Right ventricle myocardium superior (tissue), 1 donor: ENCODE measurements at regions not wholly inside any gene's neighbourhood (a gene's known extent, or its start where the extent isn't known, plus 50 kb on each side); places are given as distances from the start of the nearest gene placed in this dataset.
"Not testable (repeated sequence)": the region's sequence is repeated elsewhere in the genome, so short reads cannot be mapped to it uniquely, and the experiment has no call there.

Experiments
- ATAC-seq: fragments of 200-7000 bp; cut with Tn5 transposase; one replicate; pipeline ENCODE4 v1.9.1; 2020; ENCODE audit warnings: mild to moderate bottlenecking; ENCODE audit not compliant: poor library complexity
- DNase-seq: peaks from one replicate; pipeline ENCODE4 v3.0.0-alpha.2; 2020
- intact Hi-C: fragments of 100-400 bp; cut with DNase I; formaldehyde crosslinking; loops from one replicate; pipeline ENCODE4 v1.11.2; 2022
- donor health status: DM: no; HTN: yes; CAD: no; lungs with severe emphysema.

DNA sequence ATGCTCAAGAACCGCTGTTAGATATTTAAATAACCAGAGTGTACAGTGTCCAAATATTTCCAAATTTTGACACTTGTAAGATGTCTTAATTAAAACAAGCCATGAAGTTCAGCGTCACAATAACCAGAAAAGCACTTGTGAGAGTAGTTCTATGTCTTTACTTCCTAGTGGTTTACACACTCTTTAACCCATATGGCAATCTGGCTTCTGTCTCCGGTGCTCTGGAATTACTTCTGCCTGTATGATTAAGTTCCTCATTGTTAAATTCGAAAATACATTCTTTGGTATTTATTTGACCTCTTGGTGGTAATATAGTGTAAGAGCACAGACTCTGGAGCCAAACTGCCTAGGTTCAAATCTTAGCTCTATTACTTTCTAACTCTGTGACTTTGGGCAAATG is 89.9 kb upstream of the NOTCH2NLA start:
- ATAC-seq, intact Hi-C loops, DNase-seq: not testable (repeated sequence)

DNA sequence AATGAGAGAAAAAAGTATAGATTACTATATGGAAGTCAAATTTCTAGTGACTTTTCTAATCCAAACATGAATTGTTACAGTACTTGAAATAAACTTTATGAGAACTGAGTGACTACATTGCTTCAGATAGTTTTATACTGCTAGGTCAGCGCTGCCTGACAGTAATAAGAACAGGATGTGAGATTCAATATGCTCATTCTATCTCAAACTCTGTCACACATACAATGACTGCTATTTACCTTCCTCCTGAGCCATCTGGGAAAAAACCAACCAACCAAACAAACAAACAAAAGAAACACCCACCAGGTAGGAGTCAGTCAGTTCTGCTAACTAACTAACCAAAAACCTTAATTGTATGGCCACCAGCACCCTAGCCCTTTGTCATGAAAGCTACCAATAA is 89.0 kb upstream of the NOTCH2NLA start:
- ATAC-seq, DNase-seq, intact Hi-C loops: not testable (repeated sequence)

DNA sequence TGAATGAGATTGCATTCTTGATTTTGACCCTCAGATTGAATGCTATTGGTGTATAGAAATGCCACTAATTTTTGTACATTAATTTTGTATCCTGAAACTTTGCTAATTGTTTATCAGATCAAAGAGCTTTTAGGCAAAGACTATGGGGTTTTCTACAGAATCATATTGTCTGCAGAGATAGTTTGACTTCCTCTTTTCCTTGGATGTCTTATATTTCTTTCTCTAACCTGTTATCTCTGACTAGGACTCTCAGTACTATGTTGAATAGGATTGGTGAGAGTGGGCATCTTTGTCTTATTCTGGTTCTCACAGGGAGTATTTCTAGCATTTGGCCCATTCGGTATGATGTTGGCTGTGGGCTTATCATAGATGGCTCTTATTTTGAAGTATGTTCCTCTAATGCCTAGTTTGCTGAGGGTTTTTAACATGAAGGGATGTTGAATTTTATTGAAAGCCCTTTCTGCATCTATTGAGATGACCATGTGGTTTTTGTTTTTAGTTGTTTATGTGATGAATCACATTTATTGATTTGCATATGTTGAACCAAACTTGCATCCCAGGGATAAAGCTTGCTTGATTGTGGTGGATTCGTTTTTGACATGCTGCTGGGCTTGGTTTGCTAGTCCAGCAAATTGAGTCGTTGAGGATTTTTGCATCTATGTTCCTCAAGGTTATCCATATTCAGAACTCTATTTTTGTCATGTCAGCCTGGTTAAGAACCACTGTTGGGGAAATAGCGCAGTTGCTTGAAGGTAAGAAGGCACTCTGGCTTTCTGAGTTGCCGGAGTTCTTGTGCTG is 85.8 kb upstream of the NOTCH2NLA start:
- ATAC-seq, intact Hi-C loops, DNase-seq: not testable (repeated sequence)

DNA sequence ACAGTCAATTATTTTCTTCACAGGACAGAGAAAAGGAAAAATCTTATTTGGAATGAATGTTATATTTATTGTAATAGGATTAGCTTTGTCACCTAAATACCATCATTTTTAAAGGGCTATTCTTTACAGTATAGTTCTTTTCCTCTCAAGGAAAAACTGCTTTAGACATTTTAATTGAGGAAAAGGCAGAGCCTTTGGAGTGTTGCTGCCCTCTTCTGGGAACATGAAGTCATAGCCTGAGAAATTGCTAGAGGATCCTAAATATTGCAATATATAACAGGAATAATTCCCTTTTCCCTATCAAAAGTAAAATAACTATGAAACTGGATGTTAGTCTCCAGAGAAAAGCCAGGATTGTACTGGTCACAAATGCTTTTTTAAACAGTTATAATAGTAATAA is 81.8 kb upstream of the NOTCH2NLA start:
- peak; percentile 39 for ATAC-seq
- intact Hi-C loops, DNase-seq: not testable (repeated sequence)

DNA sequence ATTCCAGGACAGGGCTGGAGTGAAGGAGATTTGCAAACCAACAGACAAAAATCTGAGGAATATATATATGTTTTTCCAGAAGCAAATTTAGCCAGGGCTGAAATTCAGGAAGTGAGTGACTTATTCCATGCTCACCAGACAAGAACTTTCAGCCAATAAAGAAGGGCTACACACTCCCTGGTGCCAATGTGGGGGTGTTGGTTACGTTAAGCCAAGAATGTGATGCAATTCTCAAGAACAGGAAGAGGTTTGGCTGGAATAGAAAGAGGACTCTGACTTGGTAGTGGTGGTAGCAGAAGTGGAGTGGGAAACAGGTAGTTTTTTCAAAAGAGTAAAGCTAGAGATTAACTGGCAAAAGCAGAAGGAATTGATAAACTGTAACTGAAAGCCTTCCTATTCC is 80.6 kb upstream of the NOTCH2NLA start:
- peak; percentile 80 for ATAC-seq
- intact Hi-C loops, DNase-seq: not testable (repeated sequence)

DNA sequence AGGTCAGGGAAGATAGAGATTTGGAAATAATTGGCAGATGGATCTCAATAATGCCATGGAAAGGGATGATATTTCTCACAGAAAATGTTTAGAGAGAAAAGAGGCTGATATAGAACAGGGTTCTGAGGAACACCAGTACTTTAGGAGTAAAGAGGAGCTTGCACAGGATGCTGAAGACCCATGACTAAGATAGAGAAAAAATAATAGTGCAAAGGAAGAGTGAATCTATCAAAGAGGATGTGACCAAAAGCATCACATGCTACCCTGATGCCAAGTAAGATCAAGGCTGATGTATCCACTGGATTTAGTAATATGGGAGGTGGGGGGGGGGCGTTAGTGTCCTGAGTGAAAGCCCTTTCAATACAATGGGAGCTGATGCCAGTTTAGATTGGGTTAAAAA is 80.1 kb upstream of the NOTCH2NLA start:
- DNase-seq, ATAC-seq, intact Hi-C loops: not testable (repeated sequence)

DNA sequence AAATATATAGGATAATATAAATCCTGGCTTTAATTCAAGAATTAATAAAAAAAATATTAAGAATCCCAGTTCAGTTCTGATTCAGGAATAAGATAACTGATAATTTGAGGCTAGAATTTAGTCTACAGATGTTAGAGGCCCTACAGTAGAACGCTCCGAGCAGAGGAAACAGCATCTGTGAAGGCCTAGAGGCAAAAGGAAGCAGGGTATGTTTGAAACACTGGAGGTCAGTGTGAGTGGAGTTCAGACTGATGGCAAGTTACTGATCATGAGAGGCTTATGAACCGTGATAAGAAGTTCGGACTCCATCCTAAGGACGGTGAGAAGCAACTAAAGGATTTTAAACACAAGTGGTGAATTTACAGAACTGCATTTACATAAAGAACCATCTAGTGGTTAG is 79.3 kb upstream of the NOTCH2NLA start:
- peak; percentile 79 for ATAC-seq
- intact Hi-C loops, DNase-seq: not testable (repeated sequence)

DNA sequence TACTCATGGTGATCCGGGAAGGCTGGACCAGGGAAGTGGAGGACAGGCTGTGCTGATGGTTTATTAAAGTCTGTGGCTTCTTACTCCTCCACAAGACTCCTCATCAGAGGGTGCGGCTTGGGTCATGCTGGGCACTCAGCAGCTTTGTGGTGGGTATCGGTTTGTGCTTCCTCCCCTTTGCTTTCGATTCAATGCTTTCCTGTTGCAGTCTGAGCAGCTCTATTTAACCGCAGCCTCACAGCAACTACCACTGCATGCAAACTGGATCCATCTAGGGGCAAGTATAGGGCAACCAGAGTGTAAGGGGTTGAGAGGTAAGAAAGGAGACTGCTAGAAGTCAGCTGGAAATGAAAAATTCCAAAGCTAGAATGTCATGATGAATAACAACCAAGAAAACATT is 78.8 kb upstream of the NOTCH2NLA start:
- intact Hi-C loops: not testable (repeated sequence)

DNA sequence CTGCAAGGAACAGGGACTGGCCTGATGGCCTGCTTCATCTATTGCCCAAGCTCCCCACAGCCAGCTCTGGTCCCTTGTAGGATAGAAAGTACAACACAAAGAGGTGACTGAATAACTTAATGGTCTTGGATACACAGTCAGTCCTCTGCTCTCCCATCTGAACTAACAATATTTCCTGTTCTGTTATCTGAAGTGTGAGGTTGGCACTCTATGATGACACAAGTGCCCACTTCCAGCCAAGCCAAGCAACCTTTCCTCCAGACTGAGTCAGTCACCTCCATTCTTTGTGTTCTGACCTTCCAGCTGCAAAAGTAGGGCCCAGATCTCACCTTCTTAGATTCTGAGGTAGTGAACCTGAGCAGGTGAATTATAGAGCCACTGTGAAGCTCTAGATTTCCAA is 77.8 kb upstream of the NOTCH2NLA start:
- peak; percentile 54 for ATAC-seq
- intact Hi-C loops, DNase-seq: not testable (repeated sequence)

More for the DNA sequence above, 78.8 kb upstream of the NOTCH2NLA start:
- DNase-seq: not testable (repeated sequence)
- peak; percentile 62 for ATAC-seq

DNA sequence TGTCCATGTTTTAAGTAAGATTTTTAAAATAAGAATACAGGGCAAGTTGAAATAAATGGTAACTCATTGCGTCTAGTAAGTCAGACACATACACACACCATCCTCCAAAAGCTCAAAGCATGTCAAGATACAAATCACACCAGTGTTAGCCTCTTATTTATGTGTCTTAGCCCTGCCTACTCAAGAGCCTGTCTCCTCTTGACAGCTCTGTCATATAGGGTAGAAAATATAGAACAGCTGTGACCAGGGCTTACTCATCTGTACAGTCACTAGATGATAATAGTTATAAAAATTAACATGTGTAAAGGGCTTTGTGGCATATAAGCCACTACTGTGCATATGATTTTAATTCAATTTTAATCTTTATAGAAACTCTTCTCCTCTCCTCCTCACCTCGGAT is 76.6 kb upstream of the NOTCH2NLA start:
- intact Hi-C loops, DNase-seq, ATAC-seq: not testable (repeated sequence)

DNA sequence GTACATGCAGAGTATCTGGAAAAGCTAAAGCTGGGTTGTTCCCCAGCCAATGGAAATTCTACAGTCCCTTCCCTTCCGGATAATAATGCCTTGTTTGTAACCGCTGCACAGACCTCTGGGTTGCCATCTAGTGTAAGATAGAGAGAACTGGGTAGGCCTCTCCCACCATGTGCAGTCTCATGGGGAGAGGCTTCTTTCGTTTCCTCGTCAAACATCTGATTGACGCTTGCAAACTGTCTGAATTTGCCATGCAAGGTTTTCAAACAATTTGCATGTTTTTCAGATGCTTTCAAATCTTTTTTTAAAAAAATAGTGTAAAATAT is 69.7 kb upstream of the NOTCH2NLA start:
- ATAC-seq: peak; percentile 96
- DNase-seq, intact Hi-C loops: not testable (repeated sequence)

DNA sequence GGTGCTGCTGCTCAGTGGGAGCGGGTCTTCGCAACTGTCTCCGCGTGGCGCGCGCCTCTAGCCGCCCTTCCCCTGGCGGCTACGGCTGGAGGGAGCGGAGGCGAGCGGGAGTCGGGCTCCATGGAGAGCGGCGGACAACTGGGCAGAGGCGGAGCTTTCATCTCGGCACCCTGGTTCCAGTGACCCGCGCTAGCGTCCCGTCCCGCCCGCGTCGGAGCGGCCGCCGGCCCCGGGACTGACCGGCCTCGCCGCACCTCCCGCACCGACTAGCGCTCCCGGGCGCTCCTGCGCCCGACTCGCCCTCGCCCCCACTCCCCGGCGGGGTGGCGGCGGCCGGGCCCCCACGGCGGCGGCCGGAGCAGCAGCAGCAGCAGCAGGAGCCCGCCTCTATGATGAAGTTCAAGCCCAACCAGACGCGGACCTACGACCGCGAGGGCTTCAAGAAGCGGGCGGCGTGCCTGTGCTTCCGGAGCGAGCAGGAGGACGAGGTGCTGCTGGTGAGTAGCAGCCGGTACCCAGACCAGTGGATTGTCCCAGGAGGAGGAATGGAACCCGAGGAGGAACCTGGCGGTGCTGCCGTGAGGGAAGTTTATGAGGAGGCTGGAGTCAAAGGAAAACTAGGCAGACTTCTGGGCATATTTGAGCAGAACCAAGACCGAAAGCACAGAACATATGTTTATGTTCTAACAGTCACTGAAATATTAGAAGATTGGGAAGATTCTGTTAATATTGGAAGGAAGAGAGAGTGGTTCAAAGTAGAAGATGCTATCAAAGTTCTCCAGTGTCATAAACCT is 69.2 kb upstream of the NOTCH2NLA start:
- ATAC-seq: peak; percentile 81
- intact Hi-C loops, DNase-seq: not testable (repeated sequence)

DNA sequence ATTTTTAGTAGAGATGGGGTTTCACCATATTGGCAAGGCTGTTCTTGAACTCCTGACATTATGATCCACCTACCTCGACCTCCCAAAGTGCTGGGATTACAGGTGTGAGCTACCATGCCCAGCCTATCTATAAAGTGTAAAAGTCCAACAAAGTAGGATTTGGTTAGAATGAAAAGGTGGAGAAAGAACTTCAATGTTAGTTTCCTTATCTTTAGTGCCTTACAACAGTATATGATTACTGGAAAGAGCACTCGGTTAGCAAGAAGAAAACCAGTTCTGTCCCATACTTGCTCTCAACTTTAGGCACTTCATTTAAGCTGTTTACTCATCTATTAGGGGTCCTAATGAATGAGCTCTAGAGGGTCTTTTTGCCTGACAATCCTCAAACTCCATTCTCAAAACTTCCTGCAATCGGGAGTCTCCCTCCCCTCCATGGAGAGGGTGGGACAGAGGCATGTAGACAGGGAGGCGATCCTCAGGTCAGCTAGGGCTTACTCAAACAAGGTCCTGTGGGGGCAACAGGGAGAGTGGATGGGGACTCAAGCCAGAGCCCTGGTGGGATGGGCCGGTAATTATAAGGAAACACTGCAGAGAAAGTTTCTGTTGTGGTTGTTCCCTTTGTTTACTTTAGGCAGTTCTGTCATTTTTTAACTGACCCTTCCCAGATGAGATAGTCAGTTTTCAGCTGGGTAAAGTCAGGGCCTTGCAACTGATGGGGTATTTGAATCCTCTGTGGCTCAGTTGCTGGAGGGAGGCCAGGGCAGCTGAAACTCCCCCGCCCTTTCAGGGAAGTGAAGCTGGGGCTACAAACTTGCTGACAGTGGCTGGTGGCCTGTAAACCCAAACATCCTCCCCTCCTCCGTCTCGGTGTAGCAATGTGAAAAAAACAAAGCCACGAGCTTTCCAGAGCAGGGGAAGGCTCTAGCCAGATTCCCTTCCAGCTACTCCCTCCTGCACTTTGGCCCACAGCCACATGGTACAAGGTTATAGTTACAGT is 64.4 kb upstream of the NOTCH2NLA start:
- intact Hi-C loops, DNase-seq: not testable (repeated sequence)
- peak; percentile 69 for ATAC-seq

DNA sequence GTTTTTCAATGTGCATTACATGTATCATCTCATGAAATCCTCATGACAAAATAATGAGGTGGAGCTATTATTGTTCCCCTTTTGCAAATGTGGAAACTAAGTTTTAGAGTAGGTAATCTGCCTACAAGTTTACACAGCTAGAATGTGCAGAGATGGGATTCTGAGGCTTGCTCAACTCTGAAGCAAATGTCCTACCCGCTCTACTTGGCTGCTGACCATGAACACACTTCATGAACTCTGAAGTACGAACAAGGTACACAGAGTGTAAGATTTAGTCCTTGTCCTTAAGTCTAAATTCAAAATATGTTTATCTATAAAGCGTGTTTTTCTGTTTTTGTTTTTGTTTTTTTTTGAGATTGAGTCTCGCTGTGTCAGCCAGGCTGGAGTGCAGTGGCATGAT is 63.6 kb upstream of the NOTCH2NLA start:
- intact Hi-C loops, DNase-seq, ATAC-seq: not testable (repeated sequence)

DNA sequence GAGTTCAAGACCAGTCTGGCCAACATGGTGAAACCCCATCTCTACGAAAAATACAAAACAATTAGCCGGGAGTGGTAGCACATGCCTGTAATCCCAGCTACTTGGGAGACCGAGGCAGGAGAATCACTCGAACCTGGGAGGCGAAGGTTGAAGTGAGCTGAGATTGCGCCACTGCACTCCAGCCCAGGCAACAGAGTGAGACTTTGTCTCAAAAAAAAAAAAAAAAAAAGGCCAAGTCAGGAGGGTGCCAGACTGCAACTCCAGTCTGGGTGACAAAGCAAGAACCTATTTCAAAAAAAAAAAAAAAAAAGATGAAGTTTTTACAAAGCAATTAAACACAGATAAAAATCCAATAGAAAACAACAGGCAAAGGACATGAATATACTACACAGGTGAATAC is 59.1 kb upstream of the NOTCH2NLA start:
- DNase-seq, ATAC-seq, intact Hi-C loops: not testable (repeated sequence)

DNA sequence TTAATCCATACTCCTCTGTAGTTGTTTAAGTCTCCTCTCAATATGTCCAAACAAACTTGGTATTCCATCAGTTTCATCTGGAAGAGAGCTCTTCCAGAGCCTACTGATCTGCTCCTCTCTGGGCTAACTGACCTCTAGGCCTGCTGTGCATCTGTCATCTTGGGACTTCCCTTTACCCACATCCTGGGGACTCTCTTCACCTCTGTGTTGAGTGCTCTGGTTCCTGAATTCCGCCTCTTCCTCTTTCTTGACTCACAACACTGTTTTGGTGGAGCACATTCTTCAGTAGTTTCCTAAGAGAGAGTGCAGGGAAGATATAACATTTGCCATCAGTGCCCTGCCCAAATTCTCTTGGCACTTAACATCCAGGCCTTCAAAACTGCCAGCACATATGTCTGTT is 55.9 kb upstream of the NOTCH2NLA start:
- DNase-seq, intact Hi-C loops: not testable (repeated sequence)
- ATAC-seq: peak; percentile 74

DNA sequence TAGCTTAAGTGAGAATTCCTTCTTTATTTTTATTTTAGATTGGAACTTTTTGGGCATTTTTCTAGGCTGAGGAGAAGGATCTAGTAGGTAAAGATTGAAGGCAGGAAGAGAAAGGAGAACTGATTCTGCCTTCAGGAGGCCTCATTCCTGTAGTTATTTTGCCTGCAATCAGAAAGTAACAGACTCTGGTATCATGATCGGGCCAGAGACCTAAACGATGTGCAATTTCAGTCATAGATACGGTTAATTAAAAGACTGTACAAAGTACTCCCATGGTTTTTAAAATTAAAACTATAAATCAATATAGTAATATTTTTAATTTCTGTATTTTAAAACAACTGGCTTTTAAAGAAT is 54.7 kb upstream of the NOTCH2NLA start:
- DNase-seq, intact Hi-C loops, ATAC-seq: not testable (repeated sequence)

DNA sequence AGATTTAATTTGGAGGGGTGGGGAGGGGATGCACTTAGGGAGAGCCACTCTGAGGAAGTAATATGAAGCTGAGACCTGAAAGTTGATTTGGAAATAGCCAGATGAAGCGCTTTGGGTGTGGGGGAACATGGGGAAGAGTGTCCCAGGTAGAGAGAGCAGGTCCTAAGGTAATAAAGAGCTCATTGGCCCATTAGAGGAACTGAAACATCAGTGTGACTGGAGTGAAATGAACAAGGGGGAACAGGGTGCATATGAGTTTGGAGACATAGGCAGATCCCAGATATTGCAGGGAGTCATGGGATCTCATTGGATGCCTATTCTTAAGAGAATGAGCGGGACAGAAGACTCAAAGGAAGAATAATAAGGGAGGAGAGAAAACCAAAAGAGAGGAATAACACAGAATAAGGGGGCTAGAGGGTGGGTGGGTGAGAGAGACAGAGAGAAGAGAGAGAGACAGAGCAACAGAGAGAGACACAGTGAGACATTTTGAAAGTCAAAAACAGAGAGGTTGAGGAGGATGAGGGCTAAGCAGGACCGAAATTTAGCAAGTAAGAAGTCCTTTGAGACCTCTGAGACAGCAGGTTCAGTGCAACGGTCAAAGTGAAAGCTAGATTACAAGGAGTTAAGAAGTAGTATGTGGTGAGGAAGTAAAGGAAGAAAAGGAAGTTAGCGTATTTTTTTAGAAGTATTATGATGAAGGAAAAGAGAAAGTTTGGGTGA is 54.1 kb upstream of the NOTCH2NLA start:
- intact Hi-C loops, ATAC-seq: not testable (repeated sequence)

More for the DNA sequence above, 54.1 kb upstream of the NOTCH2NLA start:
- not testable (repeated sequence) for DNase-seq
